ENCODE measurements at regions not wholly inside any gene's neighbourhood (a gene's known extent, or its start where the extent isn't known, plus 50 kb on each side); places are given as distances from the start of the nearest gene placed in this dataset.

DNA sequence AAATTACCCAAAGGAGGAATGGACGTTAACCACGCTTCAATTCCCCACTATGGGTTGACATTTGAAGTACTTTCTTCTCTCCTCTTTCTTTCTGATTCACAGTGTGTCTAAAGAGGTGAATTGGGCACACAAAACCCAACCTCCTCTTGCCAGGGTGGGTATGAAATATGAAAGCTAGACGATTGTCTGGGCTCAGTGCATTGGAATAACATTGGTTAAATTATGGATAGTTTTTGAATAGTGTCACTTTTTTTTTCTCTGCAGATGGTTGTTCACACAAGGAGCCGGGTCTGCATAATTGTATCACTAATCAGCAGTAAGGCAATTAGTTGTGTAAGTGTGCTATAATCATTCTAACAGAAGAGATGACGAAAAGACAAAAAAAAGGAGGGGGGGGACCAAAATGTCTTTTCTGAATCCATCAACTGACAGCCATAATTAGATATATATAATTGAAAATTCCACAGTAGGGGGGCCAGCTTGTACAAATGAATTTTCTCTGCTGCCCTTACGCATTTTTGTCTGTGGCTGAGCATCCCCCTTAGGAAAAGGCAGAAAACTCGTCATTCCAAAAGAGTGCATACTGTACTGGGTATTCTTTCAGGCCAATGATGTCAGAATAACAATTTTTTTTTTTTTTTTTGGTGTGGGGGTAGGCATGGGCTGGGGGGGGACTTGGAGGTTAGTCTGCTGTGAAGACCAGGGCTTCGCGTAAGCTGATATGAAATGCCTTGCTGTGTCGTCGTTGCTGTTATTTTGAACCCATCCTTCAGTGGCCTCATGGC is 307.5 kb upstream of the SALL1 start:
- TF ChIP-seq GATA2 (IDR thresholded peaks at IDR 0.05; ENCODE audit: low read depth, low read length) (no peak), GATA3 (IDR thresholded peaks at IDR 0.05; ENCODE audit: low read depth, low read length) (no peak)

DNA sequence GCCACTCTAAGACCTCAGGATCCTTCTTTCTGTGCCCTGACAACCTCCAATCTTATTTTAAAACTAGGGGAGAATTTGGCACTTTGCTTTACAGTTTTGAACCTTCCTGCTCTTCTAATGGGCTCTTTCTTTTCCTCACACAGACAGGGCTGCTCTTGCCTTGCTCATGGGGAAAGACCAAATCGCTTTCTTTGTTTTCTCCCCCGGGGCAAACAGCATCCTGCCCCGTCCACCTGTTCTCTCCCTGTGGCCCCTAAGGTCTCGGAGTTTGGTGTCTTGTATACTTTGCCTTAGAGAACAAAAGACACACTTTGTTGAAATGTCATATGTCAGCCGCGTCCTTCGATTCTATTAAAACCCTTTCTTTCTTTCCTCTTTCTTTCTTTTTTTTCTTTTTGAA is 306.7 kb upstream of the SALL1 start:
- TF ChIP-seq GATA3 (IDR thresholded peaks at IDR 0.05; ENCODE audit: low read depth, low read length): no peak
- TF ChIP-seq GATA2 (IDR thresholded peaks at IDR 0.05; ENCODE audit: low read depth, low read length): no peak

DNA sequence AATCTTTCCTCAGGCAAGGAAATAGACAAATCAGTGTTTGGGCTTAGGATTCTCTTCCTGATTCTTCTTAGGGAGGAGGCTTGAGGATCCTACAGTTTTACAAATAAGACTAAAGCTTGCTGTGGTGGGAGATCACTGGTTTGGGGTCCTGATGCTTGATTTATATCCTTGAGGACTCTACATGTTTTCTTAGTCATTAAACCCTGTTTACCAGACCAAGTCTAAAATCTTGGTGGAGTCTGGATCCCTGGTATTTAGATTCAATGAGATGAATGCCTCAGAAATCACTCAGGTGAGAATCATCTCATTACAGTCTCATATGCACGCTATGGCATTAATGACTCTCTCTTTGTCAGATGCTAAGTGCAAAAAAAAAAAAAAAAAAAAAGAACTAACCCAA is 304.3 kb upstream of the SALL1 start:
- no peak for TF ChIP-seq GATA3 (IDR thresholded peaks at IDR 0.05; ENCODE audit: low read depth, low read length)
- TF ChIP-seq GATA2 (IDR thresholded peaks at IDR 0.05; ENCODE audit: low read depth, low read length): no peak

DNA sequence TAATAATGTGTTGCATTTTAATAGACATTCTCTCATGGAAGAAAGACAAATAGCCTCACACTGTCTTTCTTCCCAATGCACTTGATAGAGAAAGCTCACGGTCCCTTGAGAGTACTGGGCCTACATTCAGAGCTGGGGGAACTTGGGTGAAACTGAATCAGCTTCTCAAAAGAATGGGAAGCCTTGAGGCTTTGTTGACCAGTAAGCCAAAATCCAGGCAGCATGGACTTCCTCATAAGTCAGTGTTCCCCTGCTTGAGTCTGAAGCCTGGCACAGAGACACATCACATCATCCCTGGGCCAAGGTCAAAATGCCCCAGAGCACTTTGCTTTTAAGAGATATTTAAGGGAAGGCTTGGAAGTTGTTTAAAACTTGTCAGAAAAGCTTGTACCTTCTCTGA is 302.2 kb upstream of the SALL1 start:
- no peak for TF ChIP-seq GATA3 (IDR thresholded peaks at IDR 0.05; ENCODE audit: low read depth, low read length)
- no peak for TF ChIP-seq GATA2 (IDR thresholded peaks at IDR 0.05; ENCODE audit: low read depth, low read length)

DNA sequence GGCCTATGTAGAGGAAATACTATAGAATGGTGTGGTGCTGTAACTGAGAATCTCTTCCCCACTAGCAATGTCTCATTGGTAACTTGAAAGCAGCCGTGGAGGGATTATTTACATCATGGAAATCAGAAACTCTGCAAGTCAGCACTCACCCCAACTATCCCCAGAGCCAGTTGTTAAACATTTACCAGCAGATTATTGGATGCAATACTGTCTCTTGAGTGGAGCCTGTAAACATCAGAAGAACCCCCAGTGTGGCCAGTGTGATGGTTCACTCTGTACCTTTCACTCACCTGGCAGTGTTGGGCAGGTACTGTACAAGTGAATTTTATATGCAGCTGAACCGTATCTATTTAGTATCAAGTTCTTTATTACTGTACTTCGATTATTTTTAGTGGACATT is 299.8 kb upstream of the SALL1 start:
- TF ChIP-seq GATA2 (IDR thresholded peaks at IDR 0.05; ENCODE audit: low read depth, low read length) (no peak), GATA3 (IDR thresholded peaks at IDR 0.05; ENCODE audit: low read depth, low read length) (no peak)

DNA sequence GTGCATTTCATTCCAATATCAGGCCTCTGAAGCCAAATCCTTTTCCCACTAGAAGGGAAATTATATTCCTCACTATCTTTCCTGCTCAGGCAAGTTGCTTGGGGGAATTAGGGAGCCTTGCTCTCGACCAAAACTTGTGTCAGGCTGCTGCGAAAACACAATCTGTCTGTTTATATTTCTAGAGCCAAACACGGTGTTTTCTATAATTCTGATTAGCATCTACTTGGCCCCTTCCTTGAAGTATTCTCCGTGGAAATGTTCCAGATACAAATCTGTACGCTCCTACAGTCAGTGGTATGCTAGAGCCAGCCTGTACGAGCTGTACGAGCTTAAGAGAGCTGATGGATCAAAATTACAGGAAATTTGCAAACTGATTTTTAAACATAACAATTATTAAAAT is 299.3 kb upstream of the SALL1 start:
- no peak for TF ChIP-seq GATA2 (IDR thresholded peaks at IDR 0.05; ENCODE audit: low read depth, low read length)
- TF ChIP-seq GATA3 (IDR thresholded peaks at IDR 0.05; ENCODE audit: low read depth, low read length): no peak

DNA sequence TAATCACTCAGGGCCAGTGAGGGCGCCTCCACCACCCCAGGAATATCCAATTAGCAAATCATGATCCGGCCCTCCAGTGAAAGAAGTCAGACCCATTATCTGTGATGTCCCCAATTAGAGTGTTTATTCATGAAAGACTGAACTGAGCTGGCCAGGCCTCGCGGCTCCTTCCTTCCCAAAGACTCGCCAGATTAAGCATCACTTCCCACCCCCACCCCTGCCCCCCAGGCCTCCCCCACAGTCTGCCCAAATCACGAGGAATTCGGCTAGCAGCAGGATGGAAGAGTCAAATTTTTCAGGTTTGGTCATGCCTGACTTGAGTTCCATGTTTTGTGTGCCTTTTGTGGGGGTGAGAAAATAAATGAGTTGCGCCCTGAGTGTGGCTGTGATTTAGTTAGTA is 298.4 kb upstream of the SALL1 start:
- TF ChIP-seq GATA2 (IDR thresholded peaks at IDR 0.05; ENCODE audit: low read depth, low read length): no peak
- no peak for TF ChIP-seq GATA3 (IDR thresholded peaks at IDR 0.05; ENCODE audit: low read depth, low read length)

DNA sequence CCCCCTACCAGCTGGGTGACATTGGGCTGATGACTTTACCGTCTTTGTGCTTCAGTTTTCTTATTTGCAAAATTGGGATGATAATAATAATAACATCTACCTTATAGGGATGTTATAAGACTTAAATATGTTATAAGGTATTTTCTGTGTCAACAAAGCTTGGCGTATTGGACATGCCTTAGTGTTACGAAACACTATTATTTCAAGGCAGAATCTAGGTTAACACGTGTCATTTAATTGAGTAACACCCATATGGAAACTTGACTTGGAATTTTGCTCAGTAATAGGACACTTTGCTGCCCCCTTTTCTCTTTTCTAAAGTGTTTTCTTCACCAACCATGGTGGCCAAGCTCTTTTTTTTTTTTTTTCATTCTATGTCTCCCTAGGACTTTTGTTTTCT is 294.2 kb upstream of the SALL1 start:
- no peak for TF ChIP-seq GATA2 (IDR thresholded peaks at IDR 0.05; ENCODE audit: low read depth, low read length)
- TF ChIP-seq GATA3 (IDR thresholded peaks at IDR 0.05; ENCODE audit: low read depth, low read length): no peak

DNA sequence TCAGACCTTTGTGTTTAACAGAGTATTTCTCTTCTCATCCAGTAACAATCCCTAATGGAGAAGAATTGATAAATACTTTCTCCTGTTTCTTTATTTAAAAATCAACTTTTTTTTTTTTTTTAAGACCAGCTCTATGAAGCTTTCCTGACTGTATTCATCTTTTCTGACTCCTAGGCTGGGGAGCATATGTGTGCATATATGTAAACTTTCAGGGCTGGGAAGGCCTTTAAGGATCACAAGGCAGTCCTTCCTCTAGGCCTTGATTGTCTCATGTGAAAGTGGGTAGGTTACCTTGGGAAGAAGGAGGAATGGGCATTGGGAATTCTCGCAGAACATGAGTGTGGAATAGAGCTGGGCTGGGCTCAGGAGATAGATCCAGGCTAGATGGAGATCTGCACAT is 292.9 kb upstream of the SALL1 start:
- no peak for TF ChIP-seq GATA2 (IDR thresholded peaks at IDR 0.05; ENCODE audit: low read depth, low read length)
- no peak for TF ChIP-seq GATA3 (IDR thresholded peaks at IDR 0.05; ENCODE audit: low read depth, low read length)

DNA sequence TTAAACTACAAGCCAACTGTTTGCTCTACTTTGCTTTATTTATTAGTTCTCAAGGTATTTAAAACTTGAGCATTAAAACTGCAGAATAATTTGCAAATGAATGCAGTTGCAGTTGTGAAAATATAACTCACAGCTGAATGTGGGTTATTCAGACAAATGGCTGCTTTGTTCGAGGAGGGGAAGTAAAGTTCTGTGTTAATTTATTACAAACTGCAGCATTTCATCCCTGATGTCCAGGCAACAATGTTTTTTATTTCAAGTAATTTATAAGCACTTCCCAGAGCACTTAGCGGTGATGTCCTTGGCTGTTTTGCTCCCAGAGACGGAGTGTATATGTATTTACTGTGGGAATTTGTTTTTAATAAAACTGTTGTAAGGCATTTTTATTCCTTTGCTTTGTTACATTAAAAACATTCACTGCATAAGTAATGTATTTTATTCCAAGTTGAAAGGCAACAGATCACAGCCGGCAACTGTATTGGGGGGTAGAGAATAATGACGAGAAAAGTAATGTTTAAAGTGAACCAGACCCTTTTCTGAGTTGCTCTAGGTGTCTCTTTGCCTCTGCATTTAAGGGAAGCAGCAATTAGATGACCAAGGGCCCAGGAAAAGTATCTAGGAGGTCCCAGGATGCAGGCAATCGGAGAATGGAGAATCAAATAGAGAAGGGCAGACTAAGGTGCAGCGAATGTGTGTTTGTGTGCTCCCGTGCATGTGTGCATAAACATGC is 291.2 kb upstream of the SALL1 start:
- no peak for TF ChIP-seq GATA2 (IDR thresholded peaks at IDR 0.05; ENCODE audit: low read depth, low read length)
- TF ChIP-seq GATA3 (IDR thresholded peaks at IDR 0.05; ENCODE audit: low read depth, low read length): no peak

DNA sequence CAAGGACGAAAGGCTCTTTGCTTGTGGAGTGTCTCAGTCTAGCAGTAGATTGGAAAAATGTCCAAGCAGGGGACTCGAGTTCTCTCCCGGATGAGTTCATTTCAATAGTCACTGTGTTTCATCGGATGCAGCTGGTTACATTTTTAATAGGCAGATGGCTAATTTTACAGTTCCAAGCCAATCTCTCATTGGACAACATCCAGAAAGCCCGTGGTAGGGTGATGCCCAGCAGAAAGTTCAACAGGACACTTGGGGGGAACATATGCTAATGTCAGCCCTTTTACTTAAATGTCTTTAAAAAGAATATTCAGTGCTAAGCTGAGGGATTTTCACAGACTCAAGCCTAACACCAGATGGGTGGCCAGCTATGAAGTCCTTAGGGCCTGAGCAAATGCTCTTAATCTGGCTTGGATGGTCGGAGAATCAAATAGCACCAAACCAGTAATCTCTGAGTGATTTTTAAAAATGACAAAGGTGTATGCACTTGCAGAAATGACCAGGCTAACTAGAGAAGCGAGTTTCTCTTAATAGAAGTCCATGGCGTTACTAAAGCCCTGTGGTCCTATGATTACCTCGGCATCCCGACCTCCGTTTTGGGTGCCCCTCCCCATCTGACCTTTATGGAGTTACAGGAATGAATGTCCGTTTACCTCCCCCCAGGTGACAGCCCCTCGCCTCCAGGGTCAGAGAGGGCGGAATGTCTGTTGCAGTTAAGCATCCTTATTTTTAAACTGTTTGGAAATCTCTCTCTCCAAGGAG is 289.2 kb upstream of the SALL1 start:
- no peak for TF ChIP-seq GATA2 (IDR thresholded peaks at IDR 0.05; ENCODE audit: low read depth, low read length)
- TF ChIP-seq GATA3 (IDR thresholded peaks at IDR 0.05; ENCODE audit: low read depth, low read length): no peak

DNA sequence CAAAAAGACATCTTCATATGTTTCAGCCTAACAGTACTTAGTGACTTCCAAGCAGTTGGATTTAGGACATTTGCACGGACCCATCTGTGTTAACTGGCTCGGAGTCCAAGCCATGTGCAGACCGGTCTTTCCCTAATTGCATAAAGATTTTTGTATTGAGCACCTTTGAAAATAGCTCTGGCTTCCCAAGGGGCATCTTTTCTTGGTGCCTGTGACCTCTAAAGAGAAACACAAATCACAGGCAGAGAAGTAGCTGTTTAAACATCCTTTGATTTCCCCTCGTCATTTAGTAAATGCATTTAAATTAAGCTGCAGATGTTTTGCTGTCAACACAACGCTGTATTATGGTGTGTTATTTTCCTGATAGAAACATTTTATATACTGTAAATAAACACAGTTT is 288.2 kb upstream of the SALL1 start:
- no peak for TF ChIP-seq GATA3 (IDR thresholded peaks at IDR 0.05; ENCODE audit: low read depth, low read length)
- TF ChIP-seq GATA2 (IDR thresholded peaks at IDR 0.05; ENCODE audit: low read depth, low read length): no peak

DNA sequence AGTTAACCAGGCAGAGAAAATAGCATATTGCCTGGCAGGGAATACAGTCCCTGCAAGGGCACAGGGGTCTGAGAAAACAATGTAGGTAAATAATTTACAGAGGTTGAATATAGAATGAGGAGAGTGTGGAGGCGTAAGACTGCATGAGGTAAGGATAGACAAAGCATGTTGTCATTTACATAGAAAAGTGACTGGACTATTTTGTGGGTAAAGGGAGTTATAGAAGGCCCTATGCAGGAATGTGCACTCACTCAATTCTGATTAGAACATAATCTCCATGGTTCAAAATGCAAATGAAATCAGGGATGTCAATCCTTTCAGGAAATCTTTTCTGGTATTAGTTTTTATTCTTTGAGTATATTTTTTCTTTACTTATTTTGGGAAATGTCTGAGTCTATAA is 285.7 kb upstream of the SALL1 start:
- TF ChIP-seq GATA3 (IDR thresholded peaks at IDR 0.05; ENCODE audit: low read depth, low read length) (no peak), GATA2 (IDR thresholded peaks at IDR 0.05; ENCODE audit: low read depth, low read length) (no peak)

DNA sequence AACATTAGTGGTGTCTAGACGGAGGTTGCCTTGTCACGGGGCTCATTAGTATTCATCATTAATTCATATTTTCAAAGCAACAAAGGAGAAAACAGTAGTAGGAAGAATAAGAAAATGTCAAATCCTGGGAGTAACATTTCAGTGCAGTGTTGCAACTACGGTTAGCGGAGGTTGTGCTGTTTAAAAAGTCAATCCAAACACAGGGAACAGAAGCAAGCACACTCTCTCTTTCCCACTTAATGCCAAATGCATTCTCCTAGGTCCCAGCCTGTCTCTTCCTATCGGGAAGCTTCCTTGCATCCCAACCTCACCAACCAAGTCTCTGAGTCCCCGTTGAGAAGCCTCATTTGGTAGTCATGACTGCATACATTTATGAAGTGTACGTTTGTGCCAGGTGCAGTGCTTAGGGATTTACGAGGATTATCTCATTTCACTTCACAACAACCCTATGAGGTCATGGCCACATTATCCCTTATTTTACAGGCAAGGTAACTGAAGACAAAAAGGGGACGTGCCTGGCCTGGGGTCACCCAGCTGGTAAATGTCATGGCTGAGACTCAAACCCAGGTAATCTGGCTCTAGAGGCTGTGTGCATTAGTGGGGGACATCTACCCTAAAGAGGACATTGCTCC is 283.6 kb upstream of the SALL1 start:
- TF ChIP-seq GATA3 (IDR thresholded peaks at IDR 0.05; ENCODE audit: low read depth, low read length) (no peak), GATA2 (IDR thresholded peaks at IDR 0.05; ENCODE audit: low read depth, low read length) (no peak)

Measured in SH-SY5Y (cell line).